ENCODE measurements at regions not wholly inside any gene's neighbourhood (a gene's known extent, or its start where the extent isn't known, plus 50 kb on each side); places are given as distances from the start of the nearest gene placed in this dataset.

GRCh38 chr19:28585796-28586195, 627.2 kb downstream of the UQCRFS1 start:
- TF ChIP-seq, protein P1, sequence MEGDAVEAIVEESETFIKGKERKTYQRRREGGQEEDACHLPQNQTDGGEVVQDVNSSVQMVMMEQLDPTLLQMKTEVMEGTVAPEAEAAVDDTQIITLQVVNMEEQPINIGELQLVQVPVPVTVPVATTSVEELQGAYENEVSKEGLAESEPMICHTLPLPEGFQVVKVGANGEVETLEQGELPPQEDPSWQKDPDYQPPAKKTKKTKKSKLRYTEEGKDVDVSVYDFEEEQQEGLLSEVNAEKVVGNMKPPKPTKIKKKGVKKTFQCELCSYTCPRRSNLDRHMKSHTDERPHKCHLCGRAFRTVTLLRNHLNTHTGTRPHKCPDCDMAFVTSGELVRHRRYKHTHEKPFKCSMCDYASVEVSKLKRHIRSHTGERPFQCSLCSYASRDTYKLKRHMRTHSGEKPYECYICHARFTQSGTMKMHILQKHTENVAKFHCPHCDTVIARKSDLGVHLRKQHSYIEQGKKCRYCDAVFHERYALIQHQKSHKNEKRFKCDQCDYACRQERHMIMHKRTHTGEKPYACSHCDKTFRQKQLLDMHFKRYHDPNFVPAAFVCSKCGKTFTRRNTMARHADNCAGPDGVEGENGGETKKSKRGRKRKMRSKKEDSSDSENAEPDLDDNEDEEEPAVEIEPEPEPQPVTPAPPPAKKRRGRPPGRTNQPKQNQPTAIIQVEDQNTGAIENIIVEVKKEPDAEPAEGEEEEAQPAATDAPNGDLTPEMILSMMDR (IDR thresholded peaks at IDR 0.05 in 8 of 11, conservative IDR thresholded peaks at IDR 0.05 in 3 of 11) = no peak
- TF ChIP-seq POLR2AphosphoS5 (IDR thresholded peaks at IDR 0.05) (no peak), POLR2A (IDR thresholded peaks at IDR 0.05) (no peak)

Data from spleen (tissue), 7 donors.